RWPE2 (cell line): ENCODE measurements at regions not wholly inside any gene's neighbourhood (a gene's known extent, or its start where the extent isn't known, plus 50 kb on each side); places are given as distances from the start of the nearest gene placed in this dataset.

ENCODE experiments used
- ATAC-seq: fragments of 200-7000 bp; cut with Tn5 transposase; 3 replicates; pipeline ENCODE4 v1.9.1; 2021; ENCODE audit warnings: low read depth
- DNase-seq: peaks from one replicate; pipeline ENCODE4 v3.0.0-alpha.2; 2020; ENCODE audit warnings: low spot score
- H3K27ac ChIP-seq: fragments of 450-650 bp; 2 replicates; pipeline ENCODE4 v1.5.1; 2017; ENCODE audit warnings: mild to moderate bottlenecking; ENCODE audit not compliant: poor library complexity, severe bottlenecking
- H3K27me3 ChIP-seq: fragments of 250-450 bp; sonication (Bioruptor Pico); 2 replicates; pipeline ENCODE4 v1.5.1; 2021; ENCODE audit warnings: mild to moderate bottlenecking, moderate library complexity; ENCODE audit not compliant: insufficient read depth, poor library complexity, severe bottlenecking
- H3K36me3 ChIP-seq: fragments of 250-450 bp; sonication (Bioruptor Pico); 2 replicates; pipeline ENCODE4 v1.5.1; 2020; ENCODE audit warnings: low read depth, mild to moderate bottlenecking, moderate library complexity
- H3K4me1 ChIP-seq: fragments of 250-450 bp; sonication (Bioruptor Pico); 2 replicates; pipeline ENCODE4 v1.5.1; 2021; ENCODE audit warnings: mild to moderate bottlenecking, moderate library complexity; ENCODE audit not compliant: insufficient read depth, poor library complexity, severe bottlenecking
- H3K4me3 ChIP-seq: fragments of 250-450 bp; sonication (Bioruptor Pico); 2 replicates; pipeline ENCODE4 v1.5.1; 2021; ENCODE audit warnings: mild to moderate bottlenecking, moderate library complexity; ENCODE audit not compliant: severe bottlenecking
- H3K9me3 ChIP-seq: fragments of 250-450 bp; sonication (Bioruptor Pico); 2 replicates; pipeline ENCODE4 v1.5.1; 2021; ENCODE audit warnings: mild to moderate bottlenecking, moderate library complexity; ENCODE audit not compliant: severe bottlenecking
- TF ChIP-seq, protein P1 (sequence below): fragments of 450-650 bp; IDR thresholded peaks from one replicate; pipeline ENCODE4 v1.5.1; 2017; ENCODE audit warnings: mild to moderate bottlenecking, moderate library complexity; ENCODE audit not compliant: poor library complexity, severe bottlenecking

GRCh38 chr3:177490626-177491025, 293.3 kb upstream of the TBL1XR1 start:
- DNase-seq (no peak), ATAC-seq (no peak)
- TF ChIP-seq, protein P1, sequence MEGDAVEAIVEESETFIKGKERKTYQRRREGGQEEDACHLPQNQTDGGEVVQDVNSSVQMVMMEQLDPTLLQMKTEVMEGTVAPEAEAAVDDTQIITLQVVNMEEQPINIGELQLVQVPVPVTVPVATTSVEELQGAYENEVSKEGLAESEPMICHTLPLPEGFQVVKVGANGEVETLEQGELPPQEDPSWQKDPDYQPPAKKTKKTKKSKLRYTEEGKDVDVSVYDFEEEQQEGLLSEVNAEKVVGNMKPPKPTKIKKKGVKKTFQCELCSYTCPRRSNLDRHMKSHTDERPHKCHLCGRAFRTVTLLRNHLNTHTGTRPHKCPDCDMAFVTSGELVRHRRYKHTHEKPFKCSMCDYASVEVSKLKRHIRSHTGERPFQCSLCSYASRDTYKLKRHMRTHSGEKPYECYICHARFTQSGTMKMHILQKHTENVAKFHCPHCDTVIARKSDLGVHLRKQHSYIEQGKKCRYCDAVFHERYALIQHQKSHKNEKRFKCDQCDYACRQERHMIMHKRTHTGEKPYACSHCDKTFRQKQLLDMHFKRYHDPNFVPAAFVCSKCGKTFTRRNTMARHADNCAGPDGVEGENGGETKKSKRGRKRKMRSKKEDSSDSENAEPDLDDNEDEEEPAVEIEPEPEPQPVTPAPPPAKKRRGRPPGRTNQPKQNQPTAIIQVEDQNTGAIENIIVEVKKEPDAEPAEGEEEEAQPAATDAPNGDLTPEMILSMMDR = no peak
- Histone ChIP-seq H3K9me3 (no peaks in the 10 kb centered on the region), H3K4me1 (no peaks in the 10 kb centered on the region), H3K4me3 (no peak overlapping the region), H3K36me3 (no peaks in the 10 kb centered on the region), H3K27ac (no peak overlapping the region), H3K27me3 (no peaks in the 10 kb centered on the region)

- H3K27ac ChIP-seq = no peak overlapping the region
- DNase-seq = no peak
Observed at GRCh38 chr3:177491296-177492032, 294.2 kb upstream of the TBL1XR1 start.

GRCh38 chr3:177493091-177493490, 295.8 kb upstream of the TBL1XR1 start:
- Histone ChIP-seq H3K4me1 (no peaks in the 10 kb centered on the region), H3K36me3 (no peaks in the 10 kb centered on the region), H3K27ac (no peak overlapping the region), H3K4me3 (no peak overlapping the region), H3K27me3 (no peaks in the 10 kb centered on the region), H3K9me3 (no peaks in the 10 kb centered on the region)
- ATAC-seq = no peak
- DNase-seq = no peak
- TF ChIP-seq, protein P1 = no peak

More at GRCh38 chr3:177491296-177492032, 294.2 kb upstream of the TBL1XR1 start:
- H3K9me3 ChIP-seq = no peaks in the 10 kb centered on the region
- H3K4me1 ChIP-seq = no peaks in the 10 kb centered on the region
- peak; percentile 35; the same call in 1 of the 3 replicates for ATAC-seq
- no peaks in the 10 kb centered on the region for H3K36me3 ChIP-seq
- H3K27me3 ChIP-seq = no peaks in the 10 kb centered on the region
- no peak overlapping the region for H3K4me3 ChIP-seq
- TF ChIP-seq, protein P1 = no peak

GRCh38 chr3:177494216-177494615, 296.9 kb upstream of the TBL1XR1 start:
- Histone ChIP-seq H3K27ac (no peak overlapping the region), H3K4me1 (no peaks in the 10 kb centered on the region), H3K27me3 (no peaks in the 10 kb centered on the region), H3K36me3 (no peaks in the 10 kb centered on the region), H3K9me3 (no peaks in the 10 kb centered on the region), H3K4me3 (no peak overlapping the region)
- ATAC-seq (no peak), DNase-seq (no peak)
- TF ChIP-seq, protein P1 = no peak

DNA sequence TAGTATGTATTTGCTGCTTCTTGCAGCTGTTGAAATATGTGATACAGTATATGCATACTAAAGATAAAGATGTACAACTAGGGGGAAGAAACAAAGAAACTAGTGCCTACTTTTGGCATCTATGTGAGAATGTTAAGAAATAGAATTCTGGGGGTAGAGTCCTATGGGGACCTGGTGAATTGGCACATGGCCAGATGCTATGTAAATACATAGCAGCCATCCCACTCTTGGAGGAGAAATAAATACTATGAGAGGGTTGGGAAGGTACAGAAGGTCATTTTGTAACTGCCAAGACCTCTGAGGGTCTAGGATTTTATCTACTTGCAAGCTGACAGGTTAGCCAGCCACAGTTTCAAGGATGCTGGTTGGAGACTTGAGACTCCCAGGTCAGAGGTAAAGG, 298.3 kb upstream of the TBL1XR1 start:
- no peak for DNase-seq
- Histone ChIP-seq H3K4me3 (no peak overlapping the region), H3K9me3 (no peaks in the 10 kb centered on the region), H3K27ac (no peak overlapping the region), H3K36me3 (no peaks in the 10 kb centered on the region), H3K27me3 (no peaks in the 10 kb centered on the region), H3K4me1 (no peaks in the 10 kb centered on the region)
- no peak for ATAC-seq
- TF ChIP-seq, protein P1 = no peak
